NOMO-1 treated with dmso at 0.1 percent for 144 hours (cell line): ENCODE measurements at regions not wholly inside any gene's neighbourhood (a gene's known extent, or its start where the extent isn't known, plus 50 kb on each side); places are given as distances from the start of the nearest gene placed in this dataset.
"Not testable (repeated sequence)": the region's sequence is repeated elsewhere in the genome, so short reads cannot be mapped to it uniquely, and the experiment has no call there.

Source experiments
- DNase-seq: peaks from one replicate; lab custom pipeline; 2025; ENCODE audit not compliant: unreplicated experiment; lab: John Stamatoyannopoulos, UW

DNA sequence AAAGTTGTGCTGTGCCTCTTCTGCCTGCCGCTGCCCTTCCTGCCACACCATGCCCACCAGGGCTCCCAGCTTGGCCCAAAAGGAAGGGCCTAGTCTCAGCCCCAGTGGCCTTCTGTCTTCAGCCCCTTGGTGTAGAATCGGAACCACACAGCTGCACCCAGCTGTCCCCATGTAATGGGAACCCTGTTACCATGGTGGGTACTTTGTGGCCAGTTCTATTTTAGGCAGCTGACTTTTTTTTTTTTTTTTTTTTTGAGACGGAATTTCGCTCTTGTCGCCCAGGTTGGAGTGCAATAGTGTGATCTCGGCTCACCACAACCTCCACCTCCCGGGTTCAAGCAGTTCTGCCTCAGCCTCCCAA is 163.3 kb upstream of the GSE1 start:
- DNase-seq: no peak

DNA sequence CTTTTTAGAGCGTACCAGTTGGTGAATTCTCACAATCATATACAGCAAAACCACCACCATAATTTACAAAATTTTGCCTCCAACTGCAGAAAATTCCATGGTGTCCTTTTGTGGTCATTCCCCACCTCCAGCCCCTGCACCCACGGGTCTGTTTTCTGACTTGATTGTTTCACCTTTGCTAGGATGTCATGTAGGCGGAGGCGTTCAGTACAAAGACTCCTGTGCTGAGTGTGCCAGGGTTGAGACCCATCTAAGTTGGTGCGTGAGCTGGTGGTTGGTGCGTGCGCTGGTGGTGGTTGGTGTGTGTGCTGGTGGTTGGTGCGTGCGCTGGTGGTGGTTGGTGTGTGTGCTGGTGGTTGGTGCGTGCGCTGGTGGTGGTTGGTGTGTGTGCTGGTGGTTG is 162.0 kb upstream of the GSE1 start:
- DNase-seq: not testable (repeated sequence)

DNA sequence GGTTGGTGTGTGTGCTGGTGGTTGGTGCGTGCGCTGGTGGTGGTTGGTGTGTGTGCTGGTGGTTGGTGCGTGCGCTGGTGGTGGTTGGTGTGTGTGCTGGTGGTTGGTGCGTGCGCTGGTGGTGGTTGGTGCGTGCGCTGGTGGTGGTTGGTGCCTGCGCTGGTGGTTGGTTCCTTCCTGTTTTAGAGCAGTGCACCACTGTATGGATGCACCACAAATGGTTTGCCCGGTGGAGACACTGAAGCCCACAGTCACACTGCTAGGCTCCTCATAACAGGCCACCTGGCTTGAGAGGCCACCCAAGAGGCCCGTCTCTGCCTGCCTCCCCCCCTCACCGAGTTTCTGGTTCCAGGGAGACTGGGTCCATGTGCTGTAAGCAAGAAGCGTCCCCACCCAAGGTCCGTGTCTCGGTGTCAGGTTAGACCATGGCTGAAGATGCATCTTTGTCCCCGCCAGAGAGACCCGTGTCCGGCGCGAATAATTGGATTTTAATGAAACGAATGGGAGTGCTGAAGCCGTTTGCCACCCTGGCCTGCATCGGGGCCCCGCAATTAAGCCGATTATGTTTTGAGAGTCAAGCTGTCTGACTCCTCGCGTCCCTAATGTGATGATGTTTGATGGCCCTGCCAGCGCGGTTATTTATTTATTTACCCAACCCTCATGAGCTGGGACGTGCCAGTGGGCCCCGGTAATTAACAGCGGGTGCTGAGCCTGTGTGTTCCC is 161.3 kb upstream of the GSE1 start:
- no peak for DNase-seq

DNA sequence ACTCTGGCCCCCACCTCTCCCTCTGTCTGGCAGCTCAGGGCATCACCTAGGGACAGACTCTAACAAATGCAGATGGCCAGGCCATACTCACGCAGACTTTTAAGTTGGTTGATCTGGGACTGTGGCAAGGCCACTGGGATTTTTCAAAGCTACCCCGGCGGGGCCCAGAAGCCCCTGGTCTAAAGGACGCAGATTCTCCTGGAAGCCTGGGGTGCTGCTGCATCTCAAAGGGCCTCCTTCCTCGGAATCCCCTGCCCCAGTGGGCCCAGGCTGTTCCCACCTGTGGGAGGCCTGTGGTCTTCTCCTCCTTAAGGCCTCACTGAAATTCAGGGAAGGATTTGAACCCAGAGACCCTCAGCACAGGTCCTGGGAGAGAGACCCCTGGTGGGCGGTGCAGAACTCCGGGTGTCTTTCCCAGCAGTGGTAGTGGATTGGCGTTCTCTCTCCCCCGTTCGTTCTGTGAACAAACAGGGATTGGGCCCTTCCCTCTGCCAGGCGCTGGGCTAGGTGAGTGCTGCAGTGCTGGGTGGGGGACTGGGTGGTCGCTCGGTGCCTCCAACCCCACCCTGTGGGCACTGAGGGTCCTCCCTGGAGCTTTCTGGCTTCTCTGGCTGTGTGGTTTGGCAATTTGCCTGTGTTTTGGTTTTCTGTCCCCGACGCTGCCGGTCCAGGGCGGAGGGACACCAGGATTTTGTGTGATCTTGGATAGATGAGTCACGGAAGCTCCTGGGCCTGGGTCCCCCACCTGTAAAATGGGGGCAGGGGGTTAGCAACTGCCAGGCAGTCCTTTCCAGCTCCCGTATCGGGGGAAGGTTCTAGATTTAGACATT is 160.5 kb upstream of the GSE1 start:
- DNase-seq: no peak

- no peak for DNase-seq
These were observed 159.9 kb upstream of the GSE1 start for GRCh38 chr16:85453194-85453678.

GRCh38 chr16:85453703-85454102 is 159.4 kb upstream of the GSE1 start:
- DNase-seq: no peak

GRCh38 chr16:85454171-85454872 is 158.8 kb upstream of the GSE1 start:
- no peak for DNase-seq

DNA sequence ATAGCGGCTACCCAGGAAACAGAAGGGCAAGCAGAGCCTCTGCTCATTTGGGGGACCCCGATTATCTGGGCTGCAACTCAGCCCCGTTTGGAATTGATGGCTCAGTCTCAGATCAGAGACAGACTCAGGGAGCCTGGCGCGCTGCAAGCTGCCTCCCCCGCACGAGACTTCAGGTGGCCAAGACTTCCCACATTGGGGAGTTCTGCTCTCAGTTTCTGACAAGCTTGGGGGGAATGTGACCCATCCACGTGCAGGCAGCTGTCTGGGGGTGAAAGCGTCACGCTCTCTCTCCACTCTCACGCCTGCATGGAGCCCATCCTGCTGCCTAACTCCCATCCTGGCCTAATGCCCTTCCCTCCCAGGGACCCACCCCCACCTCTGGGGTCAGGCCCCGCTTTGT is 157.6 kb upstream of the GSE1 start:
- DNase-seq: no peak

GRCh38 chr16:85457366-85457765 is 155.8 kb upstream of the GSE1 start:
- DNase-seq: no peak

- DNase-seq: no peak
These were observed 154.2 kb upstream of the GSE1 start for GRCh38 chr16:85458968-85459367.

DNA sequence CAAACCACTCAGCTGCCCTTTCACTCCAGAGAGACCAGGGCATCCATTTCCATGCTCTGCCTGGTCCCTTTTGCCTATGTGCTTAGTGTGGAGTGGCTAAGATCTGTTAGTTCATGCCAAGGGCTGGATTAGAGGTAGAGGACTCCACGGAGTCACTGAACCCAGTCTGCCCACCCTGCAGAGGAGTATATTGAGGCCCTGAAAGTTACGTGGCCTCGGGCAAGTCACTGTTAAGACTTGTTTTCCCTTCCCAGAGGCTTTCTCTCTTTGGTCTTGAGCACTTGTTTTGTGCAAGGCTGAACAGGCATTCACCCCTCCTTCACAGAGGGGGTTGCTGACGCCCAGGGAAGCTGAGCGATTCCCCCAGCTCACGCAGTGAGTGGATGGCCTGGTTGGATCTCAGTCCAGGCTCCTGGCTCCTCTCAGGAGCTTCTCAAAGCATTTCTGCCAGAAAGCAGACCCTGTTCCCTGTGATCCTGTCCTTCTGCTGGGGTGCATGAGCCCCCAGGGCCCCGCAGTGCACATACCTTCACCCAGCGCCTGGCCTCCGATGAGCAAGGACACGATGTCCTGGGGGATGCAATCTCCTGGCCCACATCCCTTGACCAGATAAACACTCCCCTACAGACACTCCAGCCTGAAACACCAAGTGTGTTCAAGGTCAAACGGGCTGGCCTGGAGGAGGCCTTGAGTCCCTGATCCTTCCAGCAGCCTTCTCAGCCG is 153.4 kb upstream of the GSE1 start:
- DNase-seq: no peak

- no peak for DNase-seq
These were observed 152.7 kb upstream of the GSE1 start for GRCh38 chr16:85460252-85461021.

- peak; percentile 65 for DNase-seq
These were observed 151.9 kb upstream of the GSE1 start for GRCh38 chr16:85461022-85461813.

DNA sequence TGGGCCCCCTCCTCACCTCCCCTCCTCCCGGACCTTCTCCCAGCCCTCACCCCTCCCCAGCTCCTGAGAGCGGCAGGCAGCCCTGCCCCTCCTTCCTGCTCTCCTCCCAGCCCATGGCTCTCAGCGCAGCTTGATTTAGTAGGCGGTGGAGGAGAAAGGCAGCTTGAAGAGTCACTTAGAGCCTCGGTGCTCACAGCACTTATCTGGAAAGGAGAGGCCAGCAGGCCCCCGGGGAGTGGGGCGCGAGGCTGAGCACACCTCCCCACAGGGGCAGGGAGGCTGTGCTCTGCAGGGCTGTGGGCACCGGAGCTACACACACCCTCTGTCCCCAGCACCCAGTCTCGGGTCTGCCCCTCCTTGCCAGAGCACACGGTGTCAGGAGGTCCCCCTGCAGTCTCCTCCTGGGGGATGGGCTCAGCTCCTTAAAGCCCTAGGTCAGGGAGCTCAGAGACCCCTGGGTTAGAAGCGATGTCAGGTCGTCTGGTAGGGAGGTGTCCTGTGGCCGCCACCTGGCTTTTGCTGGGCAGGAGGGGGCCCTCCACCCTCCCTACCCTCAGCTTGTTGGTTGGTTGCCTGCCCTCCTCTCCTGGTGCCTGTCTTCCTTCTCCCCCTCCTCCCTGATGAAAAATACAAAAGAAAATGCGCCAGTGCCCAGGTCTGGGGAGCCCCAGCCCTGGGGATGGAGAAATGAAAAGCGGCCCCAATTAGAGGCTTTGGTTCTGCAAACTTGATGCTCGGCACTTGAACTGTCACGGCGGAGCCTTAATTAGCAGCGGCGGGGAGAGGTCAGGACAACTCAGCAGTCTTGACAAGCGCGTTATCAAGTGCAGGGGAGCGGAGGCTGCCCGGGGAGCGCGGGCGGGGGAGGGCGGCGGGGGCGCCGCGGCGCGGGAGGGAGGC is 151.1 kb upstream of the GSE1 start:
- DNase-seq: peak; percentile 74

DNA sequence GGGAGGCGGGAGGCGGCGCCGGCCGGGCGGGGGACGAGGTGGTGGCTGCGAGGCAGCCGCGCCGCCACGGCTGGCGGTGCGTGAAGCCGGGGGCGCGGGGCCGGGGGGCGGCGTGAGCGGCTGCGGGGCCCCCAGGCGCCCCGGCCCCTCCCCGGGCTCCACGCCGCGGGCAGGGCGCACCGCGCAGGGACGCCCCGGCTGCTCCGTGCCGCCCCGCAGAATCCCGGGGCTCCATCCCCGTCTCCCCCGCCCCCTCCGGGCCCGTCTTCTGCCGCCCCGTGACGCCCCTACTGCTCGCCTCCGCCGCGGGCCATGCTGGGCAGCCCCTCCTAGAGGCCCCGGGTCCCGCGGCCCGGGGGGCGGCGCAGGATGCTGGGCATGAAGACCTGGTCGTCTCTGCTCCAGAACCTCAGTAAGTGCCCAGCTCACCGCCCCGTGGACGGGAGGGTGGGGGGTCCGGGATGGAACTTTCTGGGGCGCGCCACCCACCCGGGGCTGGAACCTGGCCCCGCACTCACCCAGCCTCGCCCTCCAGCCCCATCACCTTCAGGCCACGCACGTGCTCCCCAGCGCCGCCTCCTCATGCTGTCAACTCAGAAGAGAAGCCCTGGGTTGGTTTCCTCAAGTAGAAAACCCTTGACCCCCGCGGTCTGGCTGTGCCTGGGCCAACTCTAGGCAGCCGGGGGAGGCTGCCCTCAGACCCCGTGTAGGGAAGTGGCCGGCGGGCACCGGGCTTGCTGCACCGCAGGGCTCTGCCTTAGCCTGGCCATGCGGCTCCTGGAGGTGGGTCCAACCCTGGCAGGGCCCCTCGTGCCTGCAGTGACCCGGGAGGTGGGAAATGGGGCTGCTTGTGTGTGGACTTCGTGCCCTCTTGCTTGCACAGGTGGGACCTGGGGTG is 150.2 kb upstream of the GSE1 start:
- DNase-seq: no peak

- DNase-seq: no peak
These were observed 149.3 kb upstream of the GSE1 start for GRCh38 chr16:85463672-85464382.
